BLaER1 (cell line): ENCODE measurements at regions not wholly inside any gene's neighbourhood (a gene's known extent, or its start where the extent isn't known, plus 50 kb on each side); places are given as distances from the start of the nearest gene placed in this dataset.

Experiments
- H3K27ac ChIP-seq: shearing (Covaris generic); formaldehyde crosslinking; 2 replicates; pipeline ENCODE4 v1.8.1; 2022
- H3K27me3 ChIP-seq: shearing (Covaris generic); formaldehyde crosslinking; 2 replicates; pipeline ENCODE4 v1.8.1; 2022
- H3K36me3 ChIP-seq: shearing (Covaris generic); formaldehyde crosslinking; 2 replicates; pipeline ENCODE4 v1.8.1; 2022
- H3K4me1 ChIP-seq: shearing (Covaris generic); formaldehyde crosslinking; 2 replicates; pipeline ENCODE4 v1.8.1; 2022
- H3K4me2 ChIP-seq: shearing (Covaris generic); formaldehyde crosslinking; 2 replicates; pipeline ENCODE4 v1.8.1; 2022
- H3K4me3 ChIP-seq: shearing (Covaris generic); formaldehyde crosslinking; 2 replicates; pipeline ENCODE4 v1.8.1; 2022
- H3K9ac ChIP-seq: shearing (Covaris generic); formaldehyde crosslinking; 2 replicates; pipeline ENCODE4 v1.8.1; 2022
- H3K9me3 ChIP-seq: shearing (Covaris generic); formaldehyde crosslinking; 2 replicates; pipeline ENCODE4 v1.8.1; 2022
- H4K20me1 ChIP-seq: shearing (Covaris generic); formaldehyde crosslinking; 2 replicates; pipeline ENCODE4 v1.8.1; 2022
- Cebpa-rat ChIP-seq: shearing (Covaris generic); IDR thresholded peaks from 2 replicates; pipeline ENCODE4 v1.8.1; 2022

- H3K27me3 ChIP-seq = no peaks in the 10 kb centered on the region
- H3K36me3 ChIP-seq = no peaks in the 10 kb centered on the region
- peaks cover 4% of the 10 kb centered on the region for H3K4me1 ChIP-seq
- no peak overlapping the region for H3K27ac ChIP-seq
- H3K4me3 ChIP-seq = no peak overlapping the region
- no peaks in the 10 kb centered on the region for H3K9me3 ChIP-seq
- H4K20me1 ChIP-seq = no peaks in the 10 kb centered on the region
- TF ChIP-seq Cebpa-rat = no peak
- H3K9ac ChIP-seq = no peak overlapping the region
- H3K4me2 ChIP-seq = no peak overlapping the region
Measured at GRCh38 chr7:25643770-25644394, 415.6 kb upstream of the NPVF start.

- H3K27ac ChIP-seq = no peak overlapping the region
- no peaks in the 10 kb centered on the region for H3K4me1 ChIP-seq
- no peaks in the 10 kb centered on the region for H3K36me3 ChIP-seq
- H3K27me3 ChIP-seq = no peaks in the 10 kb centered on the region
- no peak overlapping the region for H3K4me2 ChIP-seq
- no peaks in the 10 kb centered on the region for H4K20me1 ChIP-seq
- no peaks in the 10 kb centered on the region for H3K9me3 ChIP-seq
- no peak overlapping the region for H3K4me3 ChIP-seq
- no peak overlapping the region for H3K9ac ChIP-seq
- no peak for TF ChIP-seq Cebpa-rat
Measured at GRCh38 chr7:25646726-25647413, 418.6 kb upstream of the NPVF start.

GRCh38 chr7:25647872-25648271, 419.6 kb upstream of the NPVF start:
- no peak overlapping the region for H3K27ac ChIP-seq
- no peak overlapping the region for H3K4me3 ChIP-seq
- H4K20me1 ChIP-seq = no peaks in the 10 kb centered on the region
- no peak overlapping the region for H3K4me2 ChIP-seq
- no peaks in the 10 kb centered on the region for H3K36me3 ChIP-seq
- no peaks in the 10 kb centered on the region for H3K9me3 ChIP-seq
- peaks cover 2% of the 10 kb centered on the region for H3K4me1 ChIP-seq
- no peak overlapping the region for H3K9ac ChIP-seq
- no peaks in the 10 kb centered on the region for H3K27me3 ChIP-seq
- TF ChIP-seq Cebpa-rat = no peak

GRCh38 chr7:25652366-25652765, 424.1 kb upstream of the NPVF start:
- no peak overlapping the region for H3K9ac ChIP-seq
- peaks cover 18% of the 10 kb centered on the region for H3K4me1 ChIP-seq
- no peaks in the 10 kb centered on the region for H3K9me3 ChIP-seq
- H4K20me1 ChIP-seq = no peaks in the 10 kb centered on the region
- no peak overlapping the region for H3K4me2 ChIP-seq
- no peak overlapping the region for H3K27ac ChIP-seq
- no peaks in the 10 kb centered on the region for H3K27me3 ChIP-seq
- H3K4me3 ChIP-seq = no peak overlapping the region
- no peaks in the 10 kb centered on the region for H3K36me3 ChIP-seq
- no peak for TF ChIP-seq Cebpa-rat

GRCh38 chr7:25653384-25653783, 425.1 kb upstream of the NPVF start:
- Histone ChIP-seq H3K4me3 (no peak overlapping the region), H3K9ac (no peak overlapping the region), H3K27me3 (no peaks in the 10 kb centered on the region), H3K9me3 (no peaks in the 10 kb centered on the region), H4K20me1 (no peaks in the 10 kb centered on the region), H3K27ac (no peak overlapping the region), H3K4me2 (peak overlapping the region; percentile 26; the same call in 1 of the 2 replicates), H3K36me3 (no peaks in the 10 kb centered on the region), H3K4me1 (peaks cover 18% of the 10 kb centered on the region)
- no peak for TF ChIP-seq Cebpa-rat

- Histone ChIP-seq H3K27me3 (no peaks in the 10 kb centered on the region), H3K4me2 (peak overlapping the region; percentile 30), H4K20me1 (no peaks in the 10 kb centered on the region), H3K9ac (no peak overlapping the region), H3K4me3 (no peak overlapping the region), H3K9me3 (no peaks in the 10 kb centered on the region), H3K27ac (no peak overlapping the region), H3K36me3 (no peaks in the 10 kb centered on the region), H3K4me1 (peaks cover 18% of the 10 kb centered on the region)
- no peak for TF ChIP-seq Cebpa-rat
Measured at GRCh38 chr7:25656071-25656470, 427.8 kb upstream of the NPVF start.

- Histone ChIP-seq H3K27me3 (no peaks in the 10 kb centered on the region), H3K4me1 (peaks cover 18% of the 10 kb centered on the region), H3K4me3 (no peak overlapping the region), H4K20me1 (no peaks in the 10 kb centered on the region), H3K36me3 (no peaks in the 10 kb centered on the region), H3K27ac (no peak overlapping the region), H3K9me3 (no peaks in the 10 kb centered on the region), H3K4me2 (peak overlapping the region; percentile 30), H3K9ac (no peak overlapping the region)
- TF ChIP-seq Cebpa-rat = no peak
Measured at GRCh38 chr7:25656581-25657026, 428.3 kb upstream of the NPVF start.

GRCh38 chr7:25658375-25658774, 430.1 kb upstream of the NPVF start:
- no peaks in the 10 kb centered on the region for H3K27me3 ChIP-seq
- H3K4me1 ChIP-seq = peaks cover 11% of the 10 kb centered on the region
- no peak overlapping the region for H3K4me2 ChIP-seq
- no peak overlapping the region for H3K4me3 ChIP-seq
- H3K27ac ChIP-seq = no peak overlapping the region
- no peak overlapping the region for H3K9ac ChIP-seq
- TF ChIP-seq Cebpa-rat = no peak
- H4K20me1 ChIP-seq = no peaks in the 10 kb centered on the region
- no peaks in the 10 kb centered on the region for H3K9me3 ChIP-seq
- H3K36me3 ChIP-seq = no peaks in the 10 kb centered on the region

GRCh38 chr7:25659841-25660240, 431.6 kb upstream of the NPVF start:
- Histone ChIP-seq H3K9me3 (no peaks in the 10 kb centered on the region), H4K20me1 (no peaks in the 10 kb centered on the region), H3K27ac (no peak overlapping the region), H3K4me1 (peaks cover 8% of the 10 kb centered on the region; the same call in 1 of the 2 replicates), H3K9ac (no peak overlapping the region), H3K27me3 (no peaks in the 10 kb centered on the region), H3K4me2 (no peak overlapping the region), H3K4me3 (no peak overlapping the region), H3K36me3 (no peaks in the 10 kb centered on the region)
- TF ChIP-seq Cebpa-rat = no peak

- Histone ChIP-seq H3K27ac (no peak overlapping the region), H3K27me3 (no peaks in the 10 kb centered on the region), H3K9ac (no peak overlapping the region), H3K4me1 (no peaks in the 10 kb centered on the region), H3K4me2 (no peak overlapping the region), H4K20me1 (no peaks in the 10 kb centered on the region), H3K9me3 (no peaks in the 10 kb centered on the region), H3K4me3 (no peak overlapping the region), H3K36me3 (no peaks in the 10 kb centered on the region)
- TF ChIP-seq Cebpa-rat = no peak
Measured at GRCh38 chr7:25662841-25663800, 434.8 kb upstream of the NPVF start.
